ENCODE measurements at regions not wholly inside any gene's neighbourhood (a gene's known extent, or its start where the extent isn't known, plus 50 kb on each side); places are given as distances from the start of the nearest gene placed in this dataset.

GRCh38 chr18:34548120-34548972 lies 161.8 kb upstream of the DTNA start:
- no peak overlapping the region for H4K91ac ChIP-seq (replicated peaks; ENCODE audit: insufficient read length, low read length)
- H3K27me3 ChIP-seq (replicated peaks in 1 of 4; ENCODE audit: control insufficient read depth in 3 of 4, extremely low read depth in 1 of 4, insufficient read depth in 3 of 4, low read length in 3 of 4) = no peaks in the 10 kb centered on the region
- no peaks in the 10 kb centered on the region for H3K79me1 ChIP-seq (ENCODE audit: low read depth, low read length)
- H3K27ac ChIP-seq (ENCODE audit: low read depth, low read length) = no peak overlapping the region
- no peak overlapping the region for H2BK12ac ChIP-seq (ENCODE audit: low read depth, low read length)
- H2BK120ac ChIP-seq (replicated peaks; ENCODE audit: low read depth, low read length) = no peak overlapping the region
- no peak overlapping the region for H3K18ac ChIP-seq (ENCODE audit: extremely low read depth, low read length)
- H3K9ac ChIP-seq (replicated peaks in 1 of 4; ENCODE audit: extremely low read depth in 1 of 4, low read depth in 3 of 4, low read length in 3 of 4) = no peak overlapping the region
- H3K56ac ChIP-seq (replicated peaks; ENCODE audit: insufficient read length, low read depth, low read length) = no peak overlapping the region
- no peak overlapping the region for H2AFZ ChIP-seq (ENCODE audit: low read length)
- peak; percentile 62 for FAIRE-seq
- ChIA-PET POLR2A (ENCODE audit: partially characterized antibody) (interaction anchor here (0.6 kb wide), 1 partner anchor 14 kb away, joined by 3 read pairs; no protein-coding TSS in a partner anchor), CTCF (ENCODE audit: partially characterized antibody) (interaction anchor here (0.7 to 3.0 kb wide), 5 partner anchors 15 to 265 kb away, joined by 3 to 16 read pairs (median 4); no protein-coding TSS in a partner anchor)
- H3K4me3 ChIP-seq (ENCODE audit: extremely low read depth in 1 of 4, insufficient read depth in 2 of 4, low read depth in 3 of 4, low read length in 4 of 4) = peak overlapping the region in 1 of 4 experiments; percentile 19; a peak in 2 of 8 replicates
- 17% methylated on average over 2 of the region's 2 CpGs; no CpG with 5 or more reads in 1 of the 2 experiments for WGBS, 2 experiments (ENCODE audit: extremely low coverage in 1 of 2, insufficient coverage in 1 of 2, insufficient read length in 1 of 2, insufficient replicate concordance in 2 of 2, low coverage in 1 of 2, low lambda C conversion rate in 2 of 2, missing lambda C conversion rate in 1 of 2)
- peaks cover 2 to 30% (median 16%) of the 10 kb centered on the region in 4 experiments; a peak in 4 of 7 replicates for H3K4me1 ChIP-seq (replicated peaks in 1 of 4; ENCODE audit: control insufficient read depth in 3 of 4, insufficient read depth in 4 of 4, low read length in 3 of 4)
- no peaks in the 10 kb centered on the region for H3K36me3 ChIP-seq (ENCODE audit: control insufficient read depth in 2 of 4, insufficient read depth in 4 of 4, low read length in 3 of 4)
- no peak overlapping the region for H3K23ac ChIP-seq (ENCODE audit: insufficient read length)
- TF ChIP-seq RAD21 (IDR thresholded peaks at IDR 0.05 in 1 of 2, conservative IDR thresholded peaks at IDR 0.05 in 1 of 2; ENCODE audit: low read depth in 2 of 2, low read length in 2 of 2) (peak; percentile 28 to 33; a peak in 3 of 4 replicates), HDAC2 (IDR thresholded peaks at IDR 0.05; ENCODE audit: borderline replicate concordance in 1 of 2, low read depth in 2 of 2, low read length in 2 of 2) (no peak; a peak in 1 of 4 replicates), SP4 (IDR thresholded peaks at IDR 0.05; ENCODE audit: low read length) (no peak), RXRA (IDR thresholded peaks at IDR 0.05; ENCODE audit: insufficient read depth, low read depth, low read length) (peak; percentile 93; the same call in 1 of the 2 replicates), CTCF (IDR thresholded peaks at IDR 0.05; ENCODE audit: control extremely low read depth in 1 of 3, insufficient read depth in 1 of 3, low read depth in 1 of 3, low read length in 3 of 3) (peak in 1 of 3 experiments; percentile 13; a peak in 1 of 4 replicates)
- H2BK5ac ChIP-seq (ENCODE audit: low read depth, low read length) = 0 out of 2 replicates have a peak overlapping the region, but pooled peaks have one; percentile 38
- H2AK5ac ChIP-seq (ENCODE audit: low read depth, low read length) = no peak overlapping the region
- H3K9me3 ChIP-seq (ENCODE audit: insufficient read depth in 2 of 2, low read depth in 1 of 2, low read length in 1 of 2) = no peaks in the 10 kb centered on the region
- no peak overlapping the region for H3K14ac ChIP-seq (ENCODE audit: insufficient read length)
- H4K20me1 ChIP-seq (replicated peaks in 1 of 2; ENCODE audit: control insufficient read depth in 1 of 2, insufficient read depth in 2 of 2, low read length in 2 of 2) = no peaks in the 10 kb centered on the region
- H2BK15ac ChIP-seq (ENCODE audit: low read length) = no peak overlapping the region
- no peak overlapping the region for H3K4ac ChIP-seq (replicated peaks; ENCODE audit: insufficient read length, low read depth, low read length)
- peaks cover 0 to 20% of the 10 kb centered on the region in 2 experiments; a peak in 2 of 4 replicates for H3K79me2 ChIP-seq (ENCODE audit: control insufficient read depth in 1 of 2, insufficient read depth in 2 of 2, low read length in 2 of 2)
- H3K4me2 ChIP-seq (ENCODE audit: insufficient read depth in 1 of 2, low read depth in 2 of 2, low read length in 2 of 2) = peak overlapping the region; percentile 31 to 56
- H3K23me2 ChIP-seq (ENCODE audit: low read depth, low read length) = no peaks in the 10 kb centered on the region; the same call in 1 of the 2 replicates
- H2BK20ac ChIP-seq (ENCODE audit: low read length) = no peak overlapping the region
- peak in 1 of 2 experiments; percentile 5 for DNase-seq (ENCODE audit: low read depth in 1 of 2, low spot score in 2 of 2)
- peak overlapping the region; percentile 86 for H4K5ac ChIP-seq (ENCODE audit: insufficient read length, low read depth, low read length)
- no peak overlapping the region for H4K8ac ChIP-seq (ENCODE audit: extremely low read depth, insufficient read depth, low read length)
